Stimulated activated effector memory CD8-positive, alpha-beta T cell treated with anti-CD3 and anti-CD28 coated beads, Interleukin-12 subunit alpha, Interleukin-12 subunit beta, amount 100 ng/mL, for 72 hours (primary cell): ENCODE measurements at regions not wholly inside any gene's neighbourhood (a gene's known extent, or its start where the extent isn't known, plus 50 kb on each side); places are given as distances from the start of the nearest gene placed in this dataset.
"Not testable (repeated sequence)": the region's sequence is repeated elsewhere in the genome, so short reads cannot be mapped to it uniquely, and the experiment has no call there.

ENCODE experiments used
- ATAC-seq: fragments of 150-1000 bp; cut with Tn5 transposase; 2 replicates; pipeline ENCODE4 v1.10.0; 2021
- DNase-seq, 2 donors: peaks; one replicate each; pipeline ENCODE4 v3.0.0; 2021 to 2022; ENCODE audit warnings: low spot score in 2 of 2
- H3K27ac Mint-ChIP-seq: one replicate; pipeline ENCODE4 v1.8.0; 2022; ENCODE audit warnings: mild to moderate bottlenecking, mixed read lengths
- H3K36me3 Mint-ChIP-seq: one replicate; pipeline ENCODE4 v1.8.0; 2022; ENCODE audit warnings: mild to moderate bottlenecking, mixed read lengths
- H3K4me1 Mint-ChIP-seq: one replicate; pipeline ENCODE4 v1.8.0; 2022; ENCODE audit warnings: mixed read lengths
- H3K4me3 Mint-ChIP-seq: one replicate; pipeline ENCODE4 v1.8.0; 2022; ENCODE audit warnings: mild to moderate bottlenecking, mixed read lengths
- H3K9me3 Mint-ChIP-seq: one replicate; pipeline ENCODE4 v1.8.0; 2022; ENCODE audit warnings: mixed read lengths

GRCh38 chr12:22115711-22116110 is 69.7 kb downstream of the CMAS start:
- H3K9me3 Mint-ChIP-seq: no peaks in the 10 kb centered on the region
- H3K36me3 Mint-ChIP-seq: no peaks in the 10 kb centered on the region
- H3K4me1 Mint-ChIP-seq: no peaks in the 10 kb centered on the region
- no peak overlapping the region for H3K27ac Mint-ChIP-seq
- ATAC-seq: no peak
- no peak overlapping the region for H3K4me3 Mint-ChIP-seq
- no peak for DNase-seq

- no peaks in the 10 kb centered on the region for H3K36me3 Mint-ChIP-seq
- no peak overlapping the region for H3K27ac Mint-ChIP-seq
- ATAC-seq (no peak), DNase-seq (no peak)
- H3K4me3 Mint-ChIP-seq: no peak overlapping the region
- H3K9me3 Mint-ChIP-seq: no peaks in the 10 kb centered on the region
- no peaks in the 10 kb centered on the region for H3K4me1 Mint-ChIP-seq
Measured at GRCh38 chr12:22116376-22116775, 70.4 kb downstream of the CMAS start.

- Mint-ChIP-seq H3K9me3 (no peaks in the 10 kb centered on the region), H3K4me3 (no peak overlapping the region), H3K36me3 (no peaks in the 10 kb centered on the region), H3K4me1 (no peaks in the 10 kb centered on the region), H3K27ac (no peak overlapping the region)
- ATAC-seq: no peak
- no peak for DNase-seq
Measured at GRCh38 chr12:22117563-22118237, 71.7 kb downstream of the CMAS start.

- no peaks in the 10 kb centered on the region for H3K4me1 Mint-ChIP-seq
- H3K9me3 Mint-ChIP-seq: no peaks in the 10 kb centered on the region
- DNase-seq (no peak), ATAC-seq (no peak)
- H3K27ac Mint-ChIP-seq: no peak overlapping the region
- H3K4me3 Mint-ChIP-seq: no peak overlapping the region
- H3K36me3 Mint-ChIP-seq: no peaks in the 10 kb centered on the region
Measured at GRCh38 chr12:22118238-22118790, 72.3 kb downstream of the CMAS start.

- DNase-seq (peak in 1 of 2 donors; percentile 58), ATAC-seq (peak; percentile 69)
- Mint-ChIP-seq H3K4me1 (no peaks in the 10 kb centered on the region), H3K4me3 (no peak overlapping the region), H3K27ac (no peak overlapping the region), H3K9me3 (no peaks in the 10 kb centered on the region), H3K36me3 (no peaks in the 10 kb centered on the region)
Measured at GRCh38 chr12:22121224-22121623, 75.2 kb downstream of the CMAS start.

GRCh38 chr12:22122359-22122758 is 76.3 kb downstream of the CMAS start:
- DNase-seq (no peak), ATAC-seq (no peak)
- H3K27ac Mint-ChIP-seq: no peak overlapping the region
- H3K4me1 Mint-ChIP-seq: no peaks in the 10 kb centered on the region
- no peak overlapping the region for H3K4me3 Mint-ChIP-seq
- no peaks in the 10 kb centered on the region for H3K36me3 Mint-ChIP-seq
- peaks cover under 1% of the 10 kb centered on the region for H3K9me3 Mint-ChIP-seq

GRCh38 chr12:22124987-22125386 is 79.0 kb downstream of the CMAS start:
- DNase-seq: no peak
- H3K4me1 Mint-ChIP-seq: no peaks in the 10 kb centered on the region
- no peak for ATAC-seq
- H3K36me3 Mint-ChIP-seq: no peaks in the 10 kb centered on the region
- no peak overlapping the region for H3K4me3 Mint-ChIP-seq
- H3K9me3 Mint-ChIP-seq: peaks cover 3% of the 10 kb centered on the region
- no peak overlapping the region for H3K27ac Mint-ChIP-seq

- not testable (repeated sequence) for H3K36me3 Mint-ChIP-seq, DNase-seq, H3K27ac Mint-ChIP-seq, H3K4me3 Mint-ChIP-seq, H3K9me3 Mint-ChIP-seq, H3K4me1 Mint-ChIP-seq
- ATAC-seq: peak; percentile 62
Measured at GRCh38 chr12:22126101-22126500, 80.1 kb downstream of the CMAS start.

- no peak for DNase-seq
- no peak overlapping the region for H3K4me3 Mint-ChIP-seq
- no peaks in the 10 kb centered on the region for H3K36me3 Mint-ChIP-seq
- H3K9me3 Mint-ChIP-seq: peaks cover 3% of the 10 kb centered on the region
- no peak overlapping the region for H3K27ac Mint-ChIP-seq
- peak; percentile 16 for ATAC-seq
- no peaks in the 10 kb centered on the region for H3K4me1 Mint-ChIP-seq
Measured at GRCh38 chr12:22126758-22127157, 80.7 kb downstream of the CMAS start.

- no peak for DNase-seq
- Mint-ChIP-seq H3K27ac (no peak overlapping the region), H3K4me1 (no peaks in the 10 kb centered on the region), H3K9me3 (peaks cover 3% of the 10 kb centered on the region), H3K36me3 (no peaks in the 10 kb centered on the region), H3K4me3 (no peak overlapping the region)
- peak; percentile 53 for ATAC-seq
Measured at GRCh38 chr12:22130671-22131070, 84.7 kb downstream of the CMAS start.

GRCh38 chr12:22136604-22137117 is 90.6 kb downstream of the CMAS start:
- H3K36me3 Mint-ChIP-seq, H3K4me1 Mint-ChIP-seq, H3K27ac Mint-ChIP-seq: not testable (repeated sequence)

More at GRCh38 chr12:22136604-22137117, 90.6 kb downstream of the CMAS start:
- not testable (repeated sequence) for H3K4me3 Mint-ChIP-seq, ATAC-seq, DNase-seq, H3K9me3 Mint-ChIP-seq
